Smooth muscle cell (in vitro differentiated cells): ENCODE measurements at regions not wholly inside any gene's neighbourhood (a gene's known extent, or its start where the extent isn't known, plus 50 kb on each side); places are given as distances from the start of the nearest gene placed in this dataset.
"Not testable (repeated sequence)": the region's sequence is repeated elsewhere in the genome, so short reads cannot be mapped to it uniquely, and the experiment has no call there.

Experiments
- DNase-seq: peaks from one replicate; lab custom pipeline; 2025; ENCODE audit not compliant: unreplicated experiment; lab: John Stamatoyannopoulos, UW
- H2AFZ ChIP-seq: fragments of 200-600 bp; sonication (generic); 2 replicates; pipeline ENCODE4 v1.6.0; 2016; ENCODE audit warnings: antibody characterized with exemption, low read depth, mild to moderate bottlenecking
- H3F3A ChIP-seq: fragments of 200-600 bp; sonication (generic); 2 replicates; pipeline ENCODE4 v1.6.0; 2017; ENCODE audit warnings: antibody characterized with exemption, low read depth
- H3K27ac ChIP-seq: fragments of 200-600 bp; sonication (generic); 2 replicates; pipeline ENCODE4 v1.5.1; 2016; ENCODE audit warnings: low read depth, mild to moderate bottlenecking
- H3K27me3 ChIP-seq: fragments of 200-600 bp; sonication (generic); 2 replicates; pipeline ENCODE4 v1.6.1; 2016; ENCODE audit warnings: low read depth, mild to moderate bottlenecking
- H3K36me3 ChIP-seq: fragments of 200-600 bp; sonication (generic); 2 replicates; pipeline ENCODE4 v1.5.1; 2016; ENCODE audit warnings: low read depth
- H3K4me1 ChIP-seq: fragments of 200-600 bp; sonication (generic); 2 replicates; pipeline ENCODE4 v1.5.1; 2016; ENCODE audit warnings: low read depth
- H3K4me2 ChIP-seq: fragments of 200-600 bp; sonication (generic); 2 replicates; pipeline ENCODE4 v1.6.0; 2016; ENCODE audit warnings: mild to moderate bottlenecking
- H3K4me3 ChIP-seq: fragments of 200-600 bp; sonication (generic); 2 replicates; pipeline ENCODE4 v1.5.1; 2016; ENCODE audit warnings: mild to moderate bottlenecking
- H3K79me2 ChIP-seq: fragments of 200-600 bp; sonication (generic); 2 replicates; pipeline ENCODE4 v1.6.0; 2016; ENCODE audit warnings: low read depth, mild to moderate bottlenecking
- H3K9ac ChIP-seq: fragments of 200-600 bp; sonication (generic); 2 replicates; pipeline ENCODE4 v1.6.0; 2016; ENCODE audit warnings: low read depth
- H3K9me3 ChIP-seq: fragments of 200-600 bp; sonication (generic); replicated peaks from 2 replicates; pipeline ENCODE4 v1.5.1; 2016; ENCODE audit warnings: low read depth
- H4K20me1 ChIP-seq: fragments of 200-600 bp; sonication (generic); 2 replicates; pipeline ENCODE4 v1.6.0; 2016; ENCODE audit warnings: low read depth
- CTCF ChIP-seq: fragments of 200-600 bp; sonication (generic); IDR thresholded peaks from 2 replicates; pipeline ENCODE4 v1.5.1; 2017; ENCODE audit warnings: borderline replicate concordance, mild to moderate bottlenecking, antibody characterized with exemption; ENCODE audit not compliant: insufficient read depth, poor library complexity, severe bottlenecking
- WGBS: methylation state at CpG from one replicate; pipeline ENCODE4 v1.1.7; 2016; ENCODE audit warnings: low lambda C conversion rate; 5-methylcytosine and 5-hydroxymethylcytosine counted together

GRCh38 chr17:54694287-54694887, 206.3 kb upstream of the TOM1L1 start:
- Histone ChIP-seq H3K9ac (no peak overlapping the region), H3K4me2 (no peak overlapping the region), H2AFZ (no peak overlapping the region), H3K79me2 (no peaks in the 10 kb centered on the region), H3K36me3 (no peaks in the 10 kb centered on the region), H3K9me3 (no peaks in the 10 kb centered on the region), H4K20me1 (no peaks in the 10 kb centered on the region), H3F3A (no peaks in the 10 kb centered on the region), H3K27me3 (no peaks in the 10 kb centered on the region), H3K4me3 (no peak overlapping the region), H3K27ac (no peak overlapping the region), H3K4me1 (no peaks in the 10 kb centered on the region)
- WGBS, result 89% methylated on average over 2 of the region's 2 CpGs
- no peak for TF ChIP-seq CTCF
- DNase-seq, result no peak

- not testable (repeated sequence) for H3K4me1 ChIP-seq, H3K36me3 ChIP-seq, DNase-seq, H3K27me3 ChIP-seq, H3F3A ChIP-seq, H4K20me1 ChIP-seq, H3K79me2 ChIP-seq, H2AFZ ChIP-seq, H3K9me3 ChIP-seq, H3K4me2 ChIP-seq, H3K27ac ChIP-seq, H3K9ac ChIP-seq, H3K4me3 ChIP-seq
- WGBS, result 57% methylated on average over 4 of the region's 4 CpGs
These were observed 187.9 kb upstream of the TOM1L1 start for GRCh38 chr17:54712798-54713197.

- no peak for TF ChIP-seq CTCF
- H3K36me3 ChIP-seq, result no peaks in the 10 kb centered on the region
- no peak overlapping the region for H3K4me3 ChIP-seq
- no peaks in the 10 kb centered on the region for H3K79me2 ChIP-seq
- no peak for DNase-seq
- no peaks in the 10 kb centered on the region for H3K9me3 ChIP-seq
- no peaks in the 10 kb centered on the region for H4K20me1 ChIP-seq
- no peaks in the 10 kb centered on the region for H3F3A ChIP-seq
- H3K4me1 ChIP-seq, result no peaks in the 10 kb centered on the region
- no peak overlapping the region for H2AFZ ChIP-seq
- H3K9ac ChIP-seq, result no peak overlapping the region
- WGBS, result 94% methylated on average over 2 of the region's 2 CpGs
- no peaks in the 10 kb centered on the region for H3K27me3 ChIP-seq
- H3K4me2 ChIP-seq, result no peak overlapping the region
- H3K27ac ChIP-seq, result no peak overlapping the region
These were observed 182.4 kb upstream of the TOM1L1 start for GRCh38 chr17:54718286-54718685.

GRCh38 chr17:54727624-54728023, 173.0 kb upstream of the TOM1L1 start:
- no peaks in the 10 kb centered on the region for H4K20me1 ChIP-seq
- TF ChIP-seq CTCF, result no peak
- H3K9me3 ChIP-seq, result no peaks in the 10 kb centered on the region
- H3K4me2 ChIP-seq, result no peak overlapping the region
- H3K27ac ChIP-seq, result no peak overlapping the region
- H3K9ac ChIP-seq, result no peak overlapping the region
- no peaks in the 10 kb centered on the region for H3K4me1 ChIP-seq
- no peaks in the 10 kb centered on the region for H3K36me3 ChIP-seq
- no peaks in the 10 kb centered on the region for H3K27me3 ChIP-seq
- H3K4me3 ChIP-seq, result no peak overlapping the region
- no peak for DNase-seq
- H3K79me2 ChIP-seq, result no peaks in the 10 kb centered on the region
- H2AFZ ChIP-seq, result no peak overlapping the region
- no peaks in the 10 kb centered on the region for H3F3A ChIP-seq
